SK-N-SH (cell line): ENCODE measurements at regions not wholly inside any gene's neighbourhood (a gene's known extent, or its start where the extent isn't known, plus 50 kb on each side); places are given as distances from the start of the nearest gene placed in this dataset.

Experiments used
- CTCF ChIA-PET: fragments of 300-600, 350-600 bp; formaldehyde crosslinking; extraction: SDS; loops from one replicate; lab custom pipeline; 2021; lab: Yijun Ruan, JAX
- POLR2A ChIA-PET: fragments of 350-600 bp; sonication (Branson Sonifier 250); formaldehyde crosslinking; extraction: SDS; loops from one replicate; lab custom pipeline; 2020; ENCODE audit warnings: antibody characterized with exemption, inconsistent platforms; lab: Yijun Ruan, JAX
- DNase-seq: peaks from one replicate; pipeline ENCODE4 v3.0.0; 2012
- H2AFZ ChIP-seq: fragments of 200-600 bp; sonication (generic); 2 replicates; pipeline ENCODE4 v1.8.1; 2016; ENCODE audit warnings: antibody characterized with exemption, mild to moderate bottlenecking, low read depth
- H3F3A ChIP-seq: fragments of 200-600 bp; sonication (generic); replicated peaks from 2 replicates; pipeline ENCODE3; 2016; ENCODE audit warnings: antibody characterized with exemption, mild to moderate bottlenecking; ENCODE audit not compliant: insufficient read depth
- H3K27ac ChIP-seq, 2 experiments: fragments of 200-500 bp in 1 of 2; fragments of 200-600 bp in 1 of 2; sonication (Bioruptor generic) in 1 of 2; sonication (generic), shearing (Covaris generic) in 1 of 2; 2 replicates each; pipeline versions ENCODE4 v1.5.1 to v1.6.1; 2014 to 2016; ENCODE audit warnings: low read depth in 2 of 2, inconsistent platforms in 1 of 2, low read length in 1 of 2, mild to moderate bottlenecking in 1 of 2, mixed read lengths in 1 of 2
- H3K27me3 ChIP-seq: fragments of 200-600 bp; sonication (generic), shearing (Covaris generic); 2 replicates; pipeline ENCODE4 v1.6.1; 2016; ENCODE audit warnings: mixed run types; ENCODE audit not compliant: insufficient read depth
- H3K36me3 ChIP-seq, 2 experiments: fragments of 200-500 bp in 1 of 2; fragments of 200-600 bp in 1 of 2; sonication (Bioruptor generic) in 1 of 2; sonication (generic) in 1 of 2; replicated peaks in 1 of 2; 2 replicates each; pipeline versions ENCODE3 to v1.5.1; 2014 to 2016; ENCODE audit warnings: low read length in 1 of 2, mild to moderate bottlenecking in 1 of 2; ENCODE audit not compliant: insufficient read depth in 2 of 2, control insufficient read depth in 1 of 2
- H3K4me1 ChIP-seq, 2 experiments: fragments of 200-500 bp in 1 of 2; fragments of 200-600 bp in 1 of 2; sonication (Bioruptor generic) in 1 of 2; sonication (generic), shearing (Covaris generic) in 1 of 2; 2 replicates each; pipeline versions ENCODE4 v1.5.1 to v1.6.1; 2014 to 2016; ENCODE audit warnings: low read depth in 1 of 2, low read length in 1 of 2, mixed run types in 1 of 2; ENCODE audit not compliant: insufficient read depth in 2 of 2, control insufficient read depth in 1 of 2
- H3K4me2 ChIP-seq: fragments of 200-600 bp; sonication (generic), shearing (Covaris generic); 2 replicates; pipeline ENCODE4 v1.6.1; 2017; ENCODE audit warnings: mixed run types
- H3K4me3 ChIP-seq, 2 experiments: fragments of 200-500 bp in 1 of 2; fragments of 200-600 bp in 1 of 2; sonication (Bioruptor generic) in 1 of 2; sonication (generic), shearing (Covaris generic) in 1 of 2; 2 replicates each; pipeline versions ENCODE4 v1.5.1 to v1.8.1; 2014 to 2016; ENCODE audit warnings: low read depth in 2 of 2, inconsistent platforms in 1 of 2, low read length in 1 of 2, mild to moderate bottlenecking in 1 of 2, mixed read lengths in 1 of 2, moderate library complexity in 1 of 2
- H3K79me2 ChIP-seq: fragments of 200-600 bp; sonication (generic); 2 replicates; pipeline ENCODE4 v1.8.1; 2017; ENCODE audit warnings: mild to moderate bottlenecking; ENCODE audit not compliant: insufficient read depth
- H3K9ac ChIP-seq: fragments of 200-600 bp; sonication (generic); 2 replicates; pipeline ENCODE4 v1.6.1; 2017; ENCODE audit warnings: mixed run types
- H3K9me2 ChIP-seq: fragments of 200-600 bp; sonication (generic); 2 replicates; pipeline ENCODE4 v1.6.1; 2017; ENCODE audit warnings: mixed run types
- H3K9me3 ChIP-seq: fragments of 200-600 bp; sonication (generic); 2 replicates; pipeline ENCODE4 v1.6.1; 2017; ENCODE audit warnings: mixed run types, mild to moderate bottlenecking, moderate library complexity
- H4K20me1 ChIP-seq: fragments of 200-600 bp; sonication (generic); 2 replicates; pipeline ENCODE4 v1.6.1; 2017; ENCODE audit warnings: mild to moderate bottlenecking, mixed run types; ENCODE audit not compliant: insufficient read depth
- ELF1 ChIP-seq: IDR thresholded peaks from 2 replicates; pipeline ENCODE4 v1.4.0; 2012
- EZH2phosphoT487 ChIP-seq: fragments of 200-600 bp; sonication (generic); IDR thresholded peaks from 2 replicates; pipeline ENCODE4 v1.6.1; 2017; ENCODE audit warnings: low read depth, mixed run types, mild to moderate bottlenecking, antibody characterized with exemption, moderate library complexity, borderline replicate concordance
- FOXJ3 ChIP-seq: sonication (generic); formaldehyde crosslinking; IDR thresholded peaks from 2 replicates; pipeline ENCODE4 v1.5.1; 2020; ENCODE audit warnings: mild to moderate bottlenecking, missing genetic modification reagents
- GATA2 ChIP-seq: sonication (generic); formaldehyde crosslinking; IDR thresholded peaks from 2 replicates; pipeline ENCODE4 v1.5.0; 2020; ENCODE audit warnings: mild to moderate bottlenecking, missing genetic modification reagents
- JUND ChIP-seq: IDR thresholded peaks from 2 replicates; pipeline ENCODE4 v1.4.0; 2012
- MAX ChIP-seq: IDR thresholded peaks from 2 replicates; pipeline ENCODE4 v1.4.0; 2012; ENCODE audit warnings: low read depth
- MEF2A ChIP-seq: IDR thresholded peaks from 2 replicates; pipeline ENCODE4 v1.4.0; 2012; ENCODE audit warnings: low read depth, borderline replicate concordance
- MXI1 ChIP-seq: IDR thresholded peaks from 2 replicates; pipeline ENCODE4 v1.6.1; 2012; ENCODE audit warnings: mild to moderate bottlenecking, low read depth, low read length, improper control_type of control experiment
- NFIC ChIP-seq: IDR thresholded peaks from 2 replicates; pipeline ENCODE4 v1.4.0; 2012; ENCODE audit warnings: borderline replicate concordance
- NRF1 ChIP-seq: IDR thresholded peaks from 2 replicates; pipeline ENCODE4 v1.6.1; 2012; ENCODE audit warnings: low read depth, mild to moderate bottlenecking, low read length
- RAD21 ChIP-seq: IDR thresholded peaks from 2 replicates; pipeline ENCODE4 v1.6.1; 2012; ENCODE audit warnings: mild to moderate bottlenecking, low read length
- RCOR1 ChIP-seq: fragments of 150-350 bp; IDR thresholded peaks from 2 replicates; pipeline ENCODE4 v1.6.1; 2017; ENCODE audit warnings: antibody characterized with exemption, low read length
- RXRA ChIP-seq: IDR thresholded peaks from 2 replicates; pipeline ENCODE4 v1.4.0; 2012; ENCODE audit warnings: low read depth, mild to moderate bottlenecking, borderline replicate concordance
- SIN3A ChIP-seq: IDR thresholded peaks from 2 replicates; pipeline ENCODE4 v1.6.1; 2012; ENCODE audit warnings: low read depth, mild to moderate bottlenecking, low read length, moderate library complexity, borderline replicate concordance
- SMC3 ChIP-seq: IDR thresholded peaks from 2 replicates; pipeline ENCODE4 v1.6.1; 2012; ENCODE audit warnings: low read depth, low read length, improper control_type of control experiment
- TAF1 ChIP-seq: IDR thresholded peaks from 2 replicates; pipeline ENCODE4 v1.6.1; 2012; ENCODE audit warnings: low read depth, mild to moderate bottlenecking, low read length, moderate library complexity, borderline replicate concordance
- TEAD4 ChIP-seq: IDR thresholded peaks from 2 replicates; pipeline ENCODE4 v1.4.0; 2012; ENCODE audit warnings: mild to moderate bottlenecking, borderline replicate concordance; ENCODE audit not compliant: insufficient read depth
- USF2 ChIP-seq: fragments of 150-350 bp; IDR thresholded peaks from 2 replicates; pipeline ENCODE4 v1.6.1; 2017; ENCODE audit warnings: antibody characterized with exemption, low read length, low read depth, borderline replicate concordance
- YY1 ChIP-seq: IDR thresholded peaks from 2 replicates; pipeline ENCODE4 v1.4.0; 2012; ENCODE audit warnings: low read depth, mild to moderate bottlenecking
- ZBTB33 ChIP-seq: IDR thresholded peaks from 2 replicates; pipeline ENCODE4 v1.4.0; 2012; ENCODE audit warnings: low read depth, borderline replicate concordance
- WGBS: methylation state at CpG from one replicate; pipeline ENCODE4 v1.1.6; 2017; ENCODE audit warnings: low lambda C conversion rate; 5-methylcytosine and 5-hydroxymethylcytosine counted together

DNA sequence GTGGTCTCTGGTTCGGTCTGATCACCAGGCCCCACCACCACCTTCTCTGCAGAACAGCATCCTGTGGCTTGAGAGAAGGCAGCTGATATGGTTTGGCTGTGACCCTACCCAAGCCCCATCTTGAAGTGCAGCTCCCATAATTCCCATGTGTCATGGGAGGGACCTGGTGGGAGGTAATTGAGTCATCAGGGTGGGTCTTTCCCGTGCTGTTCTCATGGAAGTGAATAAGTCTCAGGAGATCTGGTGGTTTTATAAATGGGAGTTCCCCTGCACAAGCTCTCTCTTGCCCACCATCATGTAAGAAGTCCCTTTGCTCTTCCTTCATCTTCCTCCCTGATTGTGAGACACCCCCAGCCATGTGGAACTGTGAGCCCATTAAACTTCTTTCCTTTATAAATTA, 352.3 kb upstream of the CDH5 start:
- no peaks in the 10 kb centered on the region for H3K36me3 ChIP-seq
- CTCF ChIA-PET: interaction anchor here (0.7 kb wide), 1 partner anchor 97 kb away, joined by 3 read pairs; no protein-coding TSS in a partner anchor
- no peaks in the 10 kb centered on the region for H3K4me1 ChIP-seq
- no peak overlapping the region for H3K4me2 ChIP-seq
- H2AFZ ChIP-seq: no peak overlapping the region
- no peak for DNase-seq
- no peak overlapping the region for H3K4me3 ChIP-seq
- no peaks in the 10 kb centered on the region for H3K9me3 ChIP-seq
- no peaks in the 10 kb centered on the region for H3K9me2 ChIP-seq
- no peaks in the 10 kb centered on the region for H3K79me2 ChIP-seq
- no peaks in the 10 kb centered on the region for H3K27me3 ChIP-seq
- no peak overlapping the region for H3K27ac ChIP-seq
- no peak for TF ChIP-seq RXRA
- TF ChIP-seq RAD21: no peak
- no peak for TF ChIP-seq ZBTB33
- TF ChIP-seq SIN3A: no peak
- TF ChIP-seq MEF2A: no peak
- TF ChIP-seq JUND: no peak
- TF ChIP-seq EZH2phosphoT487: no peak
- no peak for TF ChIP-seq RCOR1
- no peak for TF ChIP-seq ELF1
- no peak for TF ChIP-seq TAF1
- no peak for TF ChIP-seq USF2
- TF ChIP-seq YY1: no peak
- no peak for TF ChIP-seq NFIC
- TF ChIP-seq TEAD4: no peak
- no peaks in the 10 kb centered on the region for H3F3A ChIP-seq
- no peaks in the 10 kb centered on the region for H4K20me1 ChIP-seq
- POLR2A ChIA-PET: no interaction called here
- WGBS: 21% methylated on average over 2 of the region's 2 CpGs
- H3K9ac ChIP-seq: no peak overlapping the region

GRCh38 chr16:66013486-66013885, 353.0 kb upstream of the CDH5 start:
- no peaks in the 10 kb centered on the region for H3K27me3 ChIP-seq
- no peaks in the 10 kb centered on the region for H3K36me3 ChIP-seq
- no peaks in the 10 kb centered on the region for H3F3A ChIP-seq
- no peak for TF ChIP-seq ZBTB33
- no peak for TF ChIP-seq MAX
- TF ChIP-seq GATA2: no peak
- no peak for TF ChIP-seq NRF1
- no peak for TF ChIP-seq MXI1
- no peak for TF ChIP-seq TEAD4
- no peak for TF ChIP-seq SMC3
- no peak for TF ChIP-seq SIN3A
- TF ChIP-seq YY1: no peak
- TF ChIP-seq RCOR1: no peak
- no peak for TF ChIP-seq FOXJ3 (CRISPR knock-in tag)
- H3K79me2 ChIP-seq: no peaks in the 10 kb centered on the region
- WGBS: 35% methylated on average over 2 of the region's 2 CpGs
- no peak overlapping the region for H2AFZ ChIP-seq
- no peak for DNase-seq
- no peaks in the 10 kb centered on the region for H3K9me3 ChIP-seq
- H3K9ac ChIP-seq: no peak overlapping the region
- no peaks in the 10 kb centered on the region for H4K20me1 ChIP-seq
- no peak overlapping the region for H3K4me2 ChIP-seq
- ChIA-PET CTCF (interaction anchor here (0.7 kb wide), 2 partner anchors 96 to 890 kb away, joined by 3 to 4 read pairs; no protein-coding TSS in a partner anchor), POLR2A (no interaction called here)
- H3K9me2 ChIP-seq: no peaks in the 10 kb centered on the region
- no peak overlapping the region for H3K27ac ChIP-seq
- no peaks in the 10 kb centered on the region for H3K4me1 ChIP-seq
- no peak overlapping the region for H3K4me3 ChIP-seq
